Upper lobe of right lung (tissue), 1 donor: ENCODE measurements at regions not wholly inside any gene's neighbourhood (a gene's known extent, or its start where the extent isn't known, plus 50 kb on each side); places are given as distances from the start of the nearest gene placed in this dataset.

Experiments used
- ATAC-seq: fragments of 200-7000 bp; cut with Tn5 transposase; one replicate; pipeline ENCODE4 v1.9.1; 2020; ENCODE audit warnings: mild to moderate bottlenecking, moderate library complexity
- DNase-seq: peaks from one replicate; pipeline ENCODE4 v3.0.0-alpha.2; 2020
- H3K27ac ChIP-seq: fragments of 200-600 bp; one replicate; pipeline ENCODE4 v1.8.0; 2022
- H3K27me3 ChIP-seq: fragments of 200-600 bp; one replicate; pipeline ENCODE4 v1.8.0; 2022; ENCODE audit warnings: mild to moderate bottlenecking
- H3K36me3 ChIP-seq: fragments of 200-600 bp; one replicate; pipeline ENCODE4 v1.8.0; 2022
- H3K4me1 ChIP-seq: fragments of 200-600 bp; one replicate; pipeline ENCODE4 v1.8.0; 2022
- H3K4me3 ChIP-seq: fragments of 200-600 bp; one replicate; pipeline ENCODE4 v1.8.0; 2022; ENCODE audit warnings: mild to moderate bottlenecking
- H3K9me3 ChIP-seq: fragments of 200-600 bp; one replicate; pipeline ENCODE4 v1.8.0; 2022
- CTCF ChIP-seq: fragments of 200-600 bp; IDR thresholded peaks from one replicate; pipeline ENCODE4 v1.8.0; 2022; ENCODE audit warnings: antibody characterized with exemption
- intact Hi-C: fragments of 100-400 bp; cut with DNase I; formaldehyde crosslinking; loops from one replicate; pipeline ENCODE4 v1.11.0; 2022
- donor health status: DM: no; HTN: yes; CAD: no; lungs with severe emphysema.

- Histone ChIP-seq H3K9me3 (no peaks in the 10 kb centered on the region), H3K4me1 (no peaks in the 10 kb centered on the region), H3K27ac (no peak overlapping the region), H3K4me3 (no peak overlapping the region), H3K27me3 (no peaks in the 10 kb centered on the region), H3K36me3 (no peaks in the 10 kb centered on the region)
- no peak for TF ChIP-seq CTCF
- intact Hi-C loops: no loop called here
- ATAC-seq: no peak
- DNase-seq: no peak
These were observed 160.6 kb upstream of the SOX1 start for GRCh38 chr13:111906306-111906705.

- intact Hi-C loops: no loop called here
- Histone ChIP-seq H3K4me3 (no peak overlapping the region), H3K27ac (no peak overlapping the region), H3K36me3 (no peaks in the 10 kb centered on the region), H3K27me3 (no peaks in the 10 kb centered on the region), H3K4me1 (no peaks in the 10 kb centered on the region), H3K9me3 (no peaks in the 10 kb centered on the region)
- DNase-seq (no peak), ATAC-seq (no peak)
- no peak for TF ChIP-seq CTCF
These were observed 160.1 kb upstream of the SOX1 start for GRCh38 chr13:111906816-111907215.

DNA sequence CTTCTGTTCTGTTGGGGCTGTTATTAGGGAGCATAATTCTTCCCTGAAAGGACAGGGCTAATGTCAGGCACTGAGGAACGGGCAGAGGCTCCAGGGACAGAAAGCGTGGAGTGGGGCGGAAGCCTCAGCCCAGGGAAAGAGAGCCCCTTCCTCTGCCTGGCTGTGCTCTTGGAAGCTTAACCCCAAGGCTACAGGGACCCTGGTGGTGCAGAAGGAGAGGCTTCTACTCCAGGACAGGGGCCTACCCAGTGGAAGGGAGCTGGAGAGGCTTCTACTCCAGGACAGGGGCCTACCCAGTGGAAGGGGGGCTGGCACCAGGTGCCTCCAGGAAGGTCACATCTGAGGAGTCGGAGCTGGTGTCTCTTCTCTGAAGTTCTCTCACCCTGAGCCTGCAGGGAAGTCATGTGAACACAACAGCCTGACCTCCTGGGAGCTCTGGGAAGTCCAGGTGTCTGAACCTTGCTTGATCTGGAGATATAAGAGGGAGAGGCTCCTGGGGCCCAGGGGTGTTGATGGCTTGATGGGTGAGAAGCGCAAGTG is 159.5 kb upstream of the SOX1 start:
- no peak overlapping the region for H3K27ac ChIP-seq
- H3K27me3 ChIP-seq: no peaks in the 10 kb centered on the region
- no peaks in the 10 kb centered on the region for H3K36me3 ChIP-seq
- no peak for TF ChIP-seq CTCF
- ATAC-seq (no peak), DNase-seq (no peak)
- H3K4me1 ChIP-seq: no peaks in the 10 kb centered on the region
- intact Hi-C loops: no loop called here
- no peaks in the 10 kb centered on the region for H3K9me3 ChIP-seq
- no peak overlapping the region for H3K4me3 ChIP-seq

DNA sequence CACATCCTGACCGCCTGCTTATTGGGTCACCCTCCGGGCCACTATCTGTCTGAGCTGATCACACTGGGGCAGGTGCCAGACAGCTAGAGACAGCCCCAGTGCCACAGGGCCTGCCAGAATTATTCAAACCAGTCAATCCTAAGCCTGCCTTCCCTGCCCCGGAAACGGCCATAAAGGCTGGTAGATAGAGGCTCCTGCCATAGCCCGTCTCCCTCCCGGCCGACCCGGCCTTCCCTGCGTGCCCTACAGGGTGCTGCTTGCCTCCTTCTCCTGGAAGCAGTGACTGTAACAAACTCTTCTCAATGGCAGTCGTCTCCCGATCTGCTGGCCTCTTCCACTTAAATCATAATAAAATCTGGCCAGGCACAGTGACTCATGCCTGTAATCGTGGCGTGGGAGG is 158.6 kb upstream of the SOX1 start:
- intact Hi-C loops: no loop called here
- Histone ChIP-seq H3K27ac (no peak overlapping the region), H3K4me1 (no peaks in the 10 kb centered on the region), H3K9me3 (no peaks in the 10 kb centered on the region), H3K4me3 (no peak overlapping the region), H3K27me3 (no peaks in the 10 kb centered on the region), H3K36me3 (no peaks in the 10 kb centered on the region)
- no peak for ATAC-seq
- TF ChIP-seq CTCF: no peak
- DNase-seq: no peak

GRCh38 chr13:111908981-111909380 is 158.0 kb upstream of the SOX1 start:
- H3K36me3 ChIP-seq: no peaks in the 10 kb centered on the region
- no peaks in the 10 kb centered on the region for H3K4me1 ChIP-seq
- no peaks in the 10 kb centered on the region for H3K27me3 ChIP-seq
- H3K4me3 ChIP-seq: no peak overlapping the region
- no peak for TF ChIP-seq CTCF
- H3K9me3 ChIP-seq: no peaks in the 10 kb centered on the region
- intact Hi-C loops: no loop called here
- no peak for ATAC-seq
- DNase-seq: no peak
- no peak overlapping the region for H3K27ac ChIP-seq

DNA sequence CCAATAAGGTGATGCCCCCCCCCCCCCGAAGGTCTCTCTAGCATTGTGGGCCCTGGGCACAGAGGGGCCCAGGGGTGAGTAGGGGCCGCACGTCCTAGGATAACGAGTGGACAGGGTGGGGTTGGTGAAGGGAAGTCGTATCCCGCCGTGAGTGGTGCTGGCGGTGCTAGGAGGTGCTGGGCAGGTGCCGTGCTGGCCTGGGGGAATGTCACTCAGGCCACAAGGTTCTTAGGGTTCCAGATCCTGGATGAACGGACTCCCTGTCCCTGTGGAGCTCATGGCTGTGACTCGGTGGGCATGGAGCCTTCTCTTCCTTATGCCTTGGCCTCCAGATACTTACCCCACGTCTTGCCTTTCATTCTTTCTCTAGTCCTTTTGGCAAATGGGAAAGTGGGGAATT is 157.4 kb upstream of the SOX1 start:
- Histone ChIP-seq H3K27me3 (no peaks in the 10 kb centered on the region), H3K36me3 (no peaks in the 10 kb centered on the region), H3K4me3 (no peak overlapping the region), H3K9me3 (no peaks in the 10 kb centered on the region), H3K4me1 (no peaks in the 10 kb centered on the region), H3K27ac (no peak overlapping the region)
- intact Hi-C loops: no loop called here
- no peak for DNase-seq
- no peak for TF ChIP-seq CTCF
- no peak for ATAC-seq
